ENCODE measurements at regions not wholly inside any gene's neighbourhood (a gene's known extent, or its start where the extent isn't known, plus 50 kb on each side); places are given as distances from the start of the nearest gene placed in this dataset.

GRCh38 chr9:71594541-71594940, 173.8 kb downstream of the CEMIP2 start:
- Mint-ChIP-seq H3K4me1 (no peaks in the 10 kb centered on the region), H3K4me3 (no peak overlapping the region), H3K9me3 (no peaks in the 10 kb centered on the region), H3K36me3 (ENCODE audit: low read depth) (no peaks in the 10 kb centered on the region), H3K27ac (no peak overlapping the region), H3K27me3 (peaks cover 26% of the 10 kb centered on the region)
- DNase-seq (no peak), ATAC-seq (ENCODE audit: low read depth) (no peak)
- ChIA-PET CTCF (interaction anchor here (1.6 kb wide), 1 partner anchor 10 kb away, joined by 7 read pairs; no protein-coding TSS in a partner anchor), POLR2A (no interaction called here)
- TF ChIP-seq CTCF (IDR thresholded peaks at IDR 0.05) = no peak
- intact Hi-C loops (cut with micrococcal nuclease) = no loop called here

GRCh38 chr9:71592400-71592799, 175.9 kb downstream of the CEMIP2 start:
- intact Hi-C loops (cut with micrococcal nuclease) = no loop called here
- no peaks in the 10 kb centered on the region for H3K4me1 Mint-ChIP-seq
- no peak overlapping the region for H3K27ac Mint-ChIP-seq
- no peaks in the 10 kb centered on the region for H3K36me3 Mint-ChIP-seq (ENCODE audit: low read depth)
- ChIA-PET CTCF (no interaction called here), POLR2A (no interaction called here)
- ATAC-seq (ENCODE audit: low read depth) = no peak
- TF ChIP-seq CTCF (IDR thresholded peaks at IDR 0.05) = no peak
- H3K4me3 Mint-ChIP-seq = no peak overlapping the region
- H3K27me3 Mint-ChIP-seq = peaks cover 26% of the 10 kb centered on the region
- H3K9me3 Mint-ChIP-seq = no peaks in the 10 kb centered on the region
- no peak for DNase-seq

GRCh38 chr9:71590362-71590761, 178.0 kb downstream of the CEMIP2 start:
- CTCF ChIA-PET = no interaction called here
- Mint-ChIP-seq H3K27ac (no peak overlapping the region), H3K9me3 (no peaks in the 10 kb centered on the region), H3K36me3 (ENCODE audit: low read depth) (no peaks in the 10 kb centered on the region), H3K4me1 (no peaks in the 10 kb centered on the region), H3K4me3 (no peak overlapping the region), H3K27me3 (peaks cover 21% of the 10 kb centered on the region)
- POLR2A ChIA-PET = no interaction called here
- ATAC-seq (ENCODE audit: low read depth) (no peak), DNase-seq (no peak)
- intact Hi-C loops (cut with micrococcal nuclease) = no loop called here
- no peak for TF ChIP-seq CTCF (IDR thresholded peaks at IDR 0.05)

GRCh38 chr9:71589612-71590011, 178.7 kb downstream of the CEMIP2 start:
- Mint-ChIP-seq H3K27ac (no peak overlapping the region), H3K9me3 (no peaks in the 10 kb centered on the region), H3K4me1 (no peaks in the 10 kb centered on the region), H3K36me3 (ENCODE audit: low read depth) (no peaks in the 10 kb centered on the region), H3K27me3 (peaks cover 16% of the 10 kb centered on the region), H3K4me3 (no peak overlapping the region)
- CTCF ChIA-PET = no interaction called here
- intact Hi-C loops (cut with micrococcal nuclease) = loop anchor here (10.0 kb wide), 1 partner anchor 65 kb away; no protein-coding TSS in a partner anchor
- no peak for TF ChIP-seq CTCF (IDR thresholded peaks at IDR 0.05)
- ATAC-seq (ENCODE audit: low read depth) (no peak), DNase-seq (no peak)
- POLR2A ChIA-PET = no interaction called here

- Mint-ChIP-seq H3K4me1 (no peaks in the 10 kb centered on the region), H3K27ac (no peak overlapping the region), H3K36me3 (ENCODE audit: low read depth) (no peaks in the 10 kb centered on the region), H3K27me3 (peaks cover 9% of the 10 kb centered on the region), H3K9me3 (no peaks in the 10 kb centered on the region), H3K4me3 (no peak overlapping the region)
- intact Hi-C loops (cut with micrococcal nuclease) = loop anchor here (10.0 kb wide), 1 partner anchor 63 kb away; no protein-coding TSS in a partner anchor
- TF ChIP-seq CTCF (IDR thresholded peaks at IDR 0.05) = no peak
- POLR2A ChIA-PET = no interaction called here
- no peak for ATAC-seq (ENCODE audit: low read depth)
- no peak for DNase-seq
- CTCF ChIA-PET = no interaction called here
These were observed 180.5 kb downstream of the CEMIP2 start for GRCh38 chr9:71587576-71588362.
